Thymus (tissue), 11 donors: ENCODE measurements at regions not wholly inside any gene's neighbourhood (a gene's known extent, or its start where the extent isn't known, plus 50 kb on each side); places are given as distances from the start of the nearest gene placed in this dataset.
"Not testable (repeated sequence)": the region's sequence is repeated elsewhere in the genome, so short reads cannot be mapped to it uniquely, and the experiment has no call there.

Experiments used
- DNase-seq, 9 donors: peaks; one replicate each; pipeline ENCODE4 v3.0.0-alpha.2; 2013; ENCODE audit warnings: low spot score in 9 of 9, low read depth in 6 of 9, missing footprints in 1 of 9
- H3K27ac ChIP-seq, 2 donors: one replicate each; pipeline ENCODE4 v1.5.1; 2013; ENCODE audit warnings: control low read depth in 1 of 2, low read depth in 1 of 2, low read length in 1 of 2, mild to moderate bottlenecking in 1 of 2, moderate library complexity in 1 of 2
- H3K27me3 ChIP-seq, 2 donors: one replicate each; pipeline ENCODE4 v1.5.1; 2013; ENCODE audit warnings: low read length in 1 of 2; ENCODE audit not compliant: control insufficient read depth in 2 of 2, insufficient read depth in 1 of 2
- H3K36me3 ChIP-seq, 2 donors: one replicate each; pipeline ENCODE4 v1.5.1; 2013; ENCODE audit warnings: low read length in 1 of 2, mild to moderate bottlenecking in 1 of 2, moderate library complexity in 1 of 2; ENCODE audit not compliant: control insufficient read depth in 2 of 2, insufficient read depth in 2 of 2
- H3K4me1 ChIP-seq, 2 donors: one replicate each; pipeline ENCODE4 v1.5.1; 2013; ENCODE audit warnings: low read length in 2 of 2; ENCODE audit not compliant: control insufficient read depth in 2 of 2, insufficient read depth in 2 of 2
- H3K4me3 ChIP-seq, 2 donors: one replicate each; pipeline ENCODE4 v1.5.1; 2013; ENCODE audit warnings: low read length in 2 of 2, control low read depth in 1 of 2, mild to moderate bottlenecking in 1 of 2
- H3K9me3 ChIP-seq, 2 donors: one replicate each; pipeline ENCODE4 v1.5.1; 2013; ENCODE audit warnings: low read length in 1 of 2, mild to moderate bottlenecking in 1 of 2; ENCODE audit not compliant: control insufficient read depth in 2 of 2, insufficient read depth in 1 of 2
- whole genome bisulfite sequencing: extraction: QIAGEN DNeasy Blood & Tissue Kit; methylation state at CpG from one replicate; pipeline ENCODE4 v1.1.7; 2013; 5-methylcytosine and 5-hydroxymethylcytosine counted together
- donor health status: healthy.

DNA sequence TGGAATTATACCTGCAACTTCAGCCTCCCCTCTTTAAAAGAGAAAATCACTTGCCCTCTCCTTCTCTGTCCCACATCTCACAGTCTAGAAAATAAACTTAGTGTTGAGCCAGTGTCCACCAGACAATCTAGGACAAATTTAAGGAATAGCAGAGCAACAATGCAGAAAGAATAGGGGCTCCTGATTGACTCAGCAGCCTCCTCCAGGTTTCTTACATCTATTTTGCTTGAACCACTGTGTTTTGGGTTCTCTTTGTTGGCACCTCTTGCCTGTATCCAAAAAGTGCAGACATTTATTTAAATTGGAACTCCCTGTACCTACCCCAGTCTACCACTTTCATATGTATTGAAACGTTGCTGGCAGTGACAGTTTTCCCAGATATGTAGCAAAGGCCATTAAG lies 133.7 kb upstream of the HSF2 start:
- Histone ChIP-seq H3K9me3 (no peaks in the 10 kb centered on the region), H3K27ac (no peak overlapping the region), H3K36me3 (no peaks in the 10 kb centered on the region), H3K4me1 (no peaks in the 10 kb centered on the region), H3K27me3 (no peaks in the 10 kb centered on the region), H3K4me3 (no peak overlapping the region)
- WGBS: 75% methylated on average over 1 of the region's 1 CpG
- no peak for DNase-seq

- H3K9me3 ChIP-seq: no peaks in the 10 kb centered on the region
- no peaks in the 10 kb centered on the region for H3K4me1 ChIP-seq
- H3K36me3 ChIP-seq: no peaks in the 10 kb centered on the region
- no peak overlapping the region for H3K27ac ChIP-seq
- 98% methylated on average over 2 of the region's 2 CpGs for WGBS
- H3K27me3 ChIP-seq: no peaks in the 10 kb centered on the region
- no peak for DNase-seq
- H3K4me3 ChIP-seq: no peak overlapping the region
Observed at GRCh38 chr6:122268394-122268793, 131.1 kb upstream of the HSF2 start.

DNA sequence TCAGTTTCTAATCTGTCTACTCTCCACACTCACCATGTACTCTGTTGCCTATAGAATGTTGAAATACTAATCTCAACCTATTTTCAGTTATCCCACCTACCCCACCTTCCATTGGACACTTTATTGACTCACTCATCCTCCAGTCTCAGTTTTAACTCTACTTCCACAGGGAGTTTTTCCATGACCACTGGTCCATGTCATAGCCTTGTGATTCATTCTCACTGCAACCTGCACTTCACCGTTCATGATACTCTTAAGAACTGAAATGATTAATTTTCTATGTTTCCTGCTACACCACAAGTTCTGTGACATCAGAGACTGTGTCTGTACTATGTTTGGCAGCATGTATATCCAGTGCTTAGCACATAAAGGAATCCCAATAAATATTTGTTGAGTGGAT lies 122.8 kb upstream of the HSF2 start:
- 49% methylated on average over 1 of the region's 1 CpG for WGBS

GRCh38 chr6:122280105-122281021 lies 119.1 kb upstream of the HSF2 start:
- H3K27me3 ChIP-seq, H3K9me3 ChIP-seq, H3K4me3 ChIP-seq, DNase-seq, H3K36me3 ChIP-seq, H3K27ac ChIP-seq, H3K4me1 ChIP-seq: not testable (repeated sequence)
- 96% methylated on average over 52 of the region's 52 CpGs for WGBS

More for the DNA sequence above, 122.8 kb upstream of the HSF2 start:
- H3K27me3 ChIP-seq: no peaks in the 10 kb centered on the region
- H3K36me3 ChIP-seq: no peaks in the 10 kb centered on the region
- no peaks in the 10 kb centered on the region for H3K4me1 ChIP-seq
- no peak overlapping the region for H3K27ac ChIP-seq
- no peak for DNase-seq
- H3K9me3 ChIP-seq: peaks cover 0 to 9% of the 10 kb centered on the region in 2 donors
- no peak overlapping the region for H3K4me3 ChIP-seq

GRCh38 chr6:122283884-122284283 lies 115.6 kb upstream of the HSF2 start:
- DNase-seq: no peak
- Histone ChIP-seq H3K27me3 (no peaks in the 10 kb centered on the region), H3K4me3 (no peak overlapping the region), H3K27ac (no peak overlapping the region), H3K4me1 (no peaks in the 10 kb centered on the region), H3K36me3 (no peaks in the 10 kb centered on the region), H3K9me3 (peaks cover 0 to 6% of the 10 kb centered on the region in 2 donors)
- WGBS: 90% methylated on average over 4 of the region's 4 CpGs

GRCh38 chr6:122284848-122285247 lies 114.6 kb upstream of the HSF2 start:
- Histone ChIP-seq H3K27me3 (no peaks in the 10 kb centered on the region), H3K4me3 (no peak overlapping the region), H3K9me3 (peaks cover 0 to 5% of the 10 kb centered on the region in 2 donors), H3K27ac (no peak overlapping the region), H3K4me1 (no peaks in the 10 kb centered on the region), H3K36me3 (no peaks in the 10 kb centered on the region)
- WGBS: 91% methylated on average over 1 of the region's 1 CpG
- no peak for DNase-seq

DNA sequence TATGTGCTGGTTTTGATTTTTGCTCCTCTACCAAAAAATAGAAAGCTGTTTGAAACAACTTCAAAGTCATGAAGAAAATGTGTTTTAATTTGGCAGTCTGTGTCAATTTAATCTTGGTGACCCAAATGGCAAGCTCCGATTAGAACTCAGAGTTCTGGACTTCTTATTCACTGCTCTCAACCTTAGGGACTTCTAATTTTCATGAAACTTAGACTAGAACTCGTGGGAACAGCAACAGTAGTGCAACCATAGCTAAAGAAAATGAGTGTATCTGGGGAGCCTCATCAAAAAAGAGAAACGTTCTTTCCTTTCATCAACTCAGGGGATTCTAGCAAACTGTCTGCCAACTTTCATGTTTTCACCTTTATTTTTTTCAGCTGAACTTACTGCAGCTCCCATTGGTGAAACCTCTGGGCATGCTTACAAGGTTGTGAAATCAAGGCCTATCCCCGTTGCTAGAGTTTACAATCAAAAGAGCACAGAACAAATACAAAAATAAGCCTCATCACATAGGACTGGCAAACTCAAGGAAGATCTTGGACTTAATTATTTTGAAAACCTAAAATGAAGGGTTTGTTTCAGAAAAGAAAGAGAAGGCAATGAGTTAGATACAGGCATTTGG lies 114.0 kb upstream of the HSF2 start:
- Histone ChIP-seq H3K4me3 (no peak overlapping the region), H3K4me1 (no peaks in the 10 kb centered on the region), H3K36me3 (no peaks in the 10 kb centered on the region), H3K27me3 (no peaks in the 10 kb centered on the region), H3K9me3 (peaks cover 0 to 3% of the 10 kb centered on the region in 2 donors), H3K27ac (no peak overlapping the region)
- no peak for DNase-seq
- WGBS: 82% methylated on average over 4 of the region's 4 CpGs

GRCh38 chr6:122286512-122286911 lies 112.9 kb upstream of the HSF2 start:
- no peaks in the 10 kb centered on the region for H3K36me3 ChIP-seq
- no peak overlapping the region for H3K27ac ChIP-seq

GRCh38 chr6:122289762-122290539 lies 109.5 kb upstream of the HSF2 start:
- Histone ChIP-seq H3K9me3 (no peaks in the 10 kb centered on the region), H3K27me3 (no peaks in the 10 kb centered on the region), H3K36me3 (no peaks in the 10 kb centered on the region), H3K4me3 (no peak overlapping the region), H3K4me1 (no peaks in the 10 kb centered on the region), H3K27ac (no peak overlapping the region)
- no peak for DNase-seq
- WGBS: 95% methylated on average over 4 of the region's 4 CpGs

More at GRCh38 chr6:122286512-122286911, 112.9 kb upstream of the HSF2 start:
- Histone ChIP-seq H3K4me3 (no peak overlapping the region), H3K4me1 (no peaks in the 10 kb centered on the region), H3K27me3 (no peaks in the 10 kb centered on the region), H3K9me3 (no peaks in the 10 kb centered on the region)
- DNase-seq: no peak
